Astrocyte of the spinal cord (primary cell): ENCODE measurements at regions not wholly inside any gene's neighbourhood (a gene's known extent, or its start where the extent isn't known, plus 50 kb on each side); places are given as distances from the start of the nearest gene placed in this dataset.

Experiments used
- DNase-seq: peaks from one replicate; pipeline ENCODE4 v3.0.0; 2011; ENCODE audit warnings: low read depth, low spot score
- H3K4me3 ChIP-seq: 2 replicates; pipeline ENCODE4 v1.5.1; 2011; ENCODE audit warnings: low read depth, mild to moderate bottlenecking, low read length, moderate library complexity
- CTCF ChIP-seq: IDR thresholded peaks from 2 replicates; pipeline ENCODE4 v1.5.1; 2012; ENCODE audit warnings: low read depth, mild to moderate bottlenecking, low read length, inconsistent platforms
- in situ Hi-C: cut with HindIII; loops from 2 replicates; pipeline ENCODE4 v1.10.0; 2017; ENCODE audit warnings: low sequenced_read_pairs

GRCh38 chr7:20064181-20064970 lies 152.8 kb downstream of the MACC1 start:
- no peak for TF ChIP-seq CTCF
- in situ Hi-C loops, result no loop called here
- peak; percentile 70 for DNase-seq
- no peak overlapping the region for H3K4me3 ChIP-seq

GRCh38 chr7:20063644-20064043 lies 153.5 kb downstream of the MACC1 start:
- DNase-seq, result no peak
- no peak for TF ChIP-seq CTCF
- H3K4me3 ChIP-seq, result no peak overlapping the region
- in situ Hi-C loops, result no loop called here

GRCh38 chr7:20062932-20063331 lies 154.3 kb downstream of the MACC1 start:
- no peak overlapping the region for H3K4me3 ChIP-seq
- no peak for TF ChIP-seq CTCF
- in situ Hi-C loops, result no loop called here
- DNase-seq, result no peak

GRCh38 chr7:20053334-20054104 lies 163.7 kb downstream of the MACC1 start:
- no peak for DNase-seq
- TF ChIP-seq CTCF, result no peak
- in situ Hi-C loops, result no loop called here
- no peak overlapping the region for H3K4me3 ChIP-seq

GRCh38 chr7:20050241-20050966 lies 166.8 kb downstream of the MACC1 start:
- no peak for DNase-seq
- TF ChIP-seq CTCF, result no peak
- no peak overlapping the region for H3K4me3 ChIP-seq
- in situ Hi-C loops, result no loop called here

- peak; percentile 6 for DNase-seq
- TF ChIP-seq CTCF, result no peak
- no peak overlapping the region for H3K4me3 ChIP-seq
- in situ Hi-C loops, result no loop called here
Measured at GRCh38 chr7:20038676-20039075, 178.5 kb downstream of the MACC1 start.
